ENCODE measurements at regions not wholly inside any gene's neighbourhood (a gene's known extent, or its start where the extent isn't known, plus 50 kb on each side); places are given as distances from the start of the nearest gene placed in this dataset.

DNA sequence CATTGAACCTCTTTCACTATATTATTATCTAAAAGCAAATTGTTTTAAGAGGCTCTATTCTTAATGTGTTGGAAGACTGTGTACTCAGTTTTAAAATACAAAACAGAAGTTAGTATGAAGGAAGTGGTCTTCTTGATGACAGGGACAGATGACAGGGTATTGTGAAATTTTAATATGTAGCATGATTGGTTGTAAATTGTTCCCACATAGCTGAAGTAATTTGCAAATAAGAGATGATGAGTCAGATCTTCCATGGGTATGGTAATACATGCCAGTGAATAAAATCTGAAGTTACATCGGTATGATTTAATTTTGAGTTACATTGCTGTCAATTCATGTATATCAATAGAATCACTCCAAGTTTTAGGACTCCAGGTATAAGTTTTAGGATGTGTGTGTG is 454.8 kb downstream of the AEBP2 start:
- Histone ChIP-seq H3K79me2 (ENCODE audit: control insufficient read depth, insufficient read depth, low read length) (no peaks in the 10 kb centered on the region), H3K9me3 (ENCODE audit: control extremely low read depth in 1 of 3, control insufficient read depth in 2 of 3, insufficient read depth in 1 of 3, low read length in 2 of 3) (no peaks in the 10 kb centered on the region), H4K20me1 (ENCODE audit: control insufficient read depth, insufficient read depth, low read length, poor library complexity, severe bottlenecking) (no peaks in the 10 kb centered on the region), H3K9ac (ENCODE audit: low read length) (no peak overlapping the region), H3K27ac (ENCODE audit: low read length in 2 of 2) (no peak overlapping the region), H3K27me3 (replicated peaks in 1 of 4; ENCODE audit: control extremely low read depth in 1 of 4, control insufficient read depth in 3 of 4, insufficient read depth in 4 of 4, low read length in 3 of 4) (no peaks in the 10 kb centered on the region), H2AFZ (ENCODE audit: insufficient read depth, low read depth, low read length, poor library complexity, severe bottlenecking) (no peak overlapping the region), H3K4me1 (ENCODE audit: control insufficient read depth in 2 of 2, insufficient read depth in 2 of 2, low read length in 2 of 2) (no peaks in the 10 kb centered on the region), H3K4me2 (replicated peaks; ENCODE audit: low read depth, low read length, poor library complexity, severe bottlenecking) (no peak overlapping the region), H3K36me3 (replicated peaks in 1 of 2; ENCODE audit: control extremely low read depth in 1 of 2, control insufficient read depth in 1 of 2, extremely low read depth in 1 of 2, insufficient read depth in 2 of 2, low read length in 1 of 2) (no peaks in the 10 kb centered on the region), H3K4me3 (ENCODE audit: control extremely low read depth in 1 of 5, extremely low read depth in 1 of 5, insufficient read depth in 1 of 5, low read depth in 2 of 5, low read length in 4 of 5) (no peak overlapping the region)
- DNase-seq (no peak), ATAC-seq (ENCODE audit: low read depth) (no peak)
- H3K4me3 Mint-ChIP-seq, result no peak overlapping the region
- no peak overlapping the region for H3K27ac Mint-ChIP-seq
- no CpG with 5 or more reads among the region's 1 CpG for WGBS (ENCODE audit: insufficient coverage)
- no peaks in the 10 kb centered on the region for H3K9me3 Mint-ChIP-seq (ENCODE audit: insufficient read depth)
- H3K27me3 Mint-ChIP-seq, result no peaks in the 10 kb centered on the region
- H3K4me1 Mint-ChIP-seq, result no peaks in the 10 kb centered on the region
- no peak for TF ChIP-seq EZH2 (IDR thresholded peaks at IDR 0.05; ENCODE audit: borderline replicate concordance, insufficient read depth, low read depth, low read length, poor library complexity, severe bottlenecking)
- TF ChIP-seq, protein P1, sequence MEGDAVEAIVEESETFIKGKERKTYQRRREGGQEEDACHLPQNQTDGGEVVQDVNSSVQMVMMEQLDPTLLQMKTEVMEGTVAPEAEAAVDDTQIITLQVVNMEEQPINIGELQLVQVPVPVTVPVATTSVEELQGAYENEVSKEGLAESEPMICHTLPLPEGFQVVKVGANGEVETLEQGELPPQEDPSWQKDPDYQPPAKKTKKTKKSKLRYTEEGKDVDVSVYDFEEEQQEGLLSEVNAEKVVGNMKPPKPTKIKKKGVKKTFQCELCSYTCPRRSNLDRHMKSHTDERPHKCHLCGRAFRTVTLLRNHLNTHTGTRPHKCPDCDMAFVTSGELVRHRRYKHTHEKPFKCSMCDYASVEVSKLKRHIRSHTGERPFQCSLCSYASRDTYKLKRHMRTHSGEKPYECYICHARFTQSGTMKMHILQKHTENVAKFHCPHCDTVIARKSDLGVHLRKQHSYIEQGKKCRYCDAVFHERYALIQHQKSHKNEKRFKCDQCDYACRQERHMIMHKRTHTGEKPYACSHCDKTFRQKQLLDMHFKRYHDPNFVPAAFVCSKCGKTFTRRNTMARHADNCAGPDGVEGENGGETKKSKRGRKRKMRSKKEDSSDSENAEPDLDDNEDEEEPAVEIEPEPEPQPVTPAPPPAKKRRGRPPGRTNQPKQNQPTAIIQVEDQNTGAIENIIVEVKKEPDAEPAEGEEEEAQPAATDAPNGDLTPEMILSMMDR (IDR thresholded peaks at IDR 0.05), result no peak
- ChIA-PET POLR2A (no interaction called here), CTCF (no interaction called here)
- intact Hi-C loops (cut with micrococcal nuclease), result no loop called here

GRCh38 chr12:19894803-19895202 is 455.5 kb downstream of the AEBP2 start:
- H3K4me3 Mint-ChIP-seq, result no peak overlapping the region
- no peak overlapping the region for H3K27ac Mint-ChIP-seq
- 86% methylated on average over 3 of the region's 5 CpGs for WGBS (ENCODE audit: insufficient coverage)
- Histone ChIP-seq H4K20me1 (ENCODE audit: control insufficient read depth, insufficient read depth, low read length, poor library complexity, severe bottlenecking) (no peaks in the 10 kb centered on the region), H3K4me3 (ENCODE audit: control extremely low read depth in 1 of 5, extremely low read depth in 1 of 5, insufficient read depth in 1 of 5, low read depth in 2 of 5, low read length in 4 of 5) (no peak overlapping the region), H3K27me3 (replicated peaks in 1 of 4; ENCODE audit: control extremely low read depth in 1 of 4, control insufficient read depth in 3 of 4, insufficient read depth in 4 of 4, low read length in 3 of 4) (no peaks in the 10 kb centered on the region), H3K36me3 (replicated peaks in 1 of 2; ENCODE audit: control extremely low read depth in 1 of 2, control insufficient read depth in 1 of 2, extremely low read depth in 1 of 2, insufficient read depth in 2 of 2, low read length in 1 of 2) (no peaks in the 10 kb centered on the region), H2AFZ (ENCODE audit: insufficient read depth, low read depth, low read length, poor library complexity, severe bottlenecking) (no peak overlapping the region), H3K4me1 (ENCODE audit: control insufficient read depth in 2 of 2, insufficient read depth in 2 of 2, low read length in 2 of 2) (no peaks in the 10 kb centered on the region), H3K4me2 (replicated peaks; ENCODE audit: low read depth, low read length, poor library complexity, severe bottlenecking) (no peak overlapping the region), H3K9me3 (ENCODE audit: control extremely low read depth in 1 of 3, control insufficient read depth in 2 of 3, insufficient read depth in 1 of 3, low read length in 2 of 3) (peaks cover 0 to under 1% (median 0%) of the 10 kb centered on the region in 3 donors), H3K9ac (ENCODE audit: low read length) (no peak overlapping the region), H3K27ac (ENCODE audit: low read length in 2 of 2) (no peak overlapping the region), H3K79me2 (ENCODE audit: control insufficient read depth, insufficient read depth, low read length) (no peaks in the 10 kb centered on the region)
- no peaks in the 10 kb centered on the region for H3K9me3 Mint-ChIP-seq (ENCODE audit: insufficient read depth)
- POLR2A ChIA-PET, result no interaction called here
- ATAC-seq (ENCODE audit: low read depth) (no peak), DNase-seq (no peak)
- no peaks in the 10 kb centered on the region for H3K4me1 Mint-ChIP-seq
- no peaks in the 10 kb centered on the region for H3K27me3 Mint-ChIP-seq
- intact Hi-C loops (cut with micrococcal nuclease), result no loop called here
- TF ChIP-seq, protein P1 (IDR thresholded peaks at IDR 0.05), result no peak
- TF ChIP-seq EZH2 (IDR thresholded peaks at IDR 0.05; ENCODE audit: borderline replicate concordance, insufficient read depth, low read depth, low read length, poor library complexity, severe bottlenecking), result no peak
- CTCF ChIA-PET, result no interaction called here

Measured in B cell (primary cell).